ENCODE measurements at regions not wholly inside any gene's neighbourhood (a gene's known extent, or its start where the extent isn't known, plus 50 kb on each side); places are given as distances from the start of the nearest gene placed in this dataset.

GRCh38 chr1:222299524-222299923 lies 248.4 kb downstream of the HHIPL2 start:
- 35 to 59% (median 50%) methylated on average over 1 of the region's 1 CpG for WGBS, 5 donors

GRCh38 chr1:222290866-222291265 lies 257.0 kb downstream of the HHIPL2 start:
- H3K4me1 ChIP-seq, result peaks cover 0 to 8% (median 0%) of the 10 kb centered on the region in 6 donors
- DNase-seq, result no peak
- H3K27ac ChIP-seq, result no peak overlapping the region
- intact Hi-C loops (cut with DNase I; ENCODE audit: low total_unique reads), result no loop called here
- H3K27me3 ChIP-seq (replicated peaks in 1 of 7), result no peaks in the 10 kb centered on the region
- 90 to 95% (median 93%) methylated on average over 2 of the region's 2 CpGs for WGBS, 5 donors
- H3K4me3 ChIP-seq, result no peak overlapping the region
- TF ChIP-seq POLR2AphosphoS5 (IDR thresholded peaks at IDR 0.05) (no peak), POLR2A (IDR thresholded peaks at IDR 0.05) (no peak), CTCF (IDR thresholded peaks at IDR 0.05 in 8 of 11, conservative IDR thresholded peaks at IDR 0.05 in 3 of 11) (no peak)
- peaks cover 0 to 22% (median 18%) of the 10 kb centered on the region in 8 donors for H3K9me3 ChIP-seq
- no peaks in the 10 kb centered on the region for H3K36me3 ChIP-seq

More at GRCh38 chr1:222299524-222299923, 248.4 kb downstream of the HHIPL2 start:
- Histone ChIP-seq H3K4me1 (no peaks in the 10 kb centered on the region), H3K9me3 (peaks cover 0 to 56% (median 37%) of the 10 kb centered on the region in 8 donors), H3K4me3 (no peak overlapping the region), H3K27ac (no peak overlapping the region), H3K36me3 (no peaks in the 10 kb centered on the region), H3K27me3 (replicated peaks in 1 of 7) (no peaks in the 10 kb centered on the region)
- DNase-seq, result no peak
- intact Hi-C loops (cut with DNase I; ENCODE audit: low total_unique reads), result no loop called here
- no peak for TF ChIP-seq CTCF (IDR thresholded peaks at IDR 0.05 in 8 of 11, conservative IDR thresholded peaks at IDR 0.05 in 3 of 11)
- TF ChIP-seq POLR2AphosphoS5 (IDR thresholded peaks at IDR 0.05), result no peak
- TF ChIP-seq POLR2A (IDR thresholded peaks at IDR 0.05), result no peak

- H3K4me1 ChIP-seq, result peaks cover 0 to 21% (median 0%) of the 10 kb centered on the region in 6 donors
- no peaks in the 10 kb centered on the region for H3K36me3 ChIP-seq
- DNase-seq, result no peak
- H3K27ac ChIP-seq, result peak overlapping the region in 3 of 8 donors; percentile 24 to 32 (median 28)
- TF ChIP-seq POLR2A (IDR thresholded peaks at IDR 0.05) (no peak), CTCF (IDR thresholded peaks at IDR 0.05 in 8 of 11, conservative IDR thresholded peaks at IDR 0.05 in 3 of 11) (no peak)
- H3K4me3 ChIP-seq, result no peak overlapping the region
- no peaks in the 10 kb centered on the region for H3K27me3 ChIP-seq (replicated peaks in 1 of 7)
- intact Hi-C loops (cut with DNase I; ENCODE audit: low total_unique reads), result no loop called here
- WGBS, 5 donors, result 48 to 69% (median 56%) methylated on average over 5 of the region's 5 CpGs
- no peaks in the 10 kb centered on the region for H3K9me3 ChIP-seq
Measured at GRCh38 chr1:222288053-222288452, 259.9 kb downstream of the HHIPL2 start.

- H3K4me1 ChIP-seq, result peaks cover 0 to 21% (median 0%) of the 10 kb centered on the region in 6 donors
- H3K4me3 ChIP-seq, result no peak overlapping the region
- peak overlapping the region in 4 of 8 donors; percentile 5 to 59 (median 40) for H3K27ac ChIP-seq
- H3K9me3 ChIP-seq, result peaks cover 0 to 5% (median 0%) of the 10 kb centered on the region in 8 donors
- H3K36me3 ChIP-seq, result no peaks in the 10 kb centered on the region
- WGBS, 5 donors, result 63 to 86% (median 71%) methylated on average over 3 of the region's 3 CpGs
- DNase-seq, result no peak
- no peak for TF ChIP-seq POLR2A (IDR thresholded peaks at IDR 0.05)
- TF ChIP-seq CTCF (IDR thresholded peaks at IDR 0.05 in 8 of 11, conservative IDR thresholded peaks at IDR 0.05 in 3 of 11), result no peak
- TF ChIP-seq POLR2AphosphoS5 (IDR thresholded peaks at IDR 0.05), result no peak
- intact Hi-C loops (cut with DNase I; ENCODE audit: low total_unique reads), result no loop called here
- H3K27me3 ChIP-seq (replicated peaks in 1 of 7), result no peaks in the 10 kb centered on the region
Measured at GRCh38 chr1:222286011-222286410, 261.9 kb downstream of the HHIPL2 start.
